Iris pigment epithelial cell (primary cell): ENCODE measurements at regions not wholly inside any gene's neighbourhood (a gene's known extent, or its start where the extent isn't known, plus 50 kb on each side); places are given as distances from the start of the nearest gene placed in this dataset.
A peak's percentile ranks its signal among the peaks of the same experiment; 100 is the strongest.

Experiments used
- DNase-seq: peaks from one replicate; pipeline ENCODE4 v3.0.0-alpha.2; 2011; ENCODE audit warnings: low read depth

GRCh38 chr20:2237059-2237458 is 58.7 kb upstream of the TGM3 start:
- DNase-seq = peak; percentile 83

GRCh38 chr20:2238601-2239000 is 57.2 kb upstream of the TGM3 start:
- no peak for DNase-seq

GRCh38 chr20:2240835-2241234 is 55.0 kb upstream of the TGM3 start:
- no peak for DNase-seq

DNA sequence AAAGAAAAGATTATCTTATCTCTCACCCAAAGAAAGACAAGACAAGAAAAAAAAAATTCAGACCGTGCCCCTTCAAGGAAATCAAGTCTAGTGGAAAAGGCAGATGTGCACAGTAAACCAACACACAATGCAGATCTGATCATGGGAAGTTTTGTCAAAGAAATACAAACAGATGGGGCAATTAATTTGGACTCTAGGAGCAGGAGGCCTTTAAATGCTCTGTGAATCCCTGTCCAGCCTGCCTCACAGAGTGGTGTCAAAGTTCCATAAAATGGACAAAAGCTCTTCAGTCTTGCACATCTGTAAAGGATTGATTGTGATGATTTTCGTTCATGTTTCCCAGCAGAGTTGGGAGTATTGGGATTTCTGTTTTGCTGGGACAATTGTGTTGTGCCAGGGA is 53.1 kb upstream of the TGM3 start:
- no peak for DNase-seq

DNA sequence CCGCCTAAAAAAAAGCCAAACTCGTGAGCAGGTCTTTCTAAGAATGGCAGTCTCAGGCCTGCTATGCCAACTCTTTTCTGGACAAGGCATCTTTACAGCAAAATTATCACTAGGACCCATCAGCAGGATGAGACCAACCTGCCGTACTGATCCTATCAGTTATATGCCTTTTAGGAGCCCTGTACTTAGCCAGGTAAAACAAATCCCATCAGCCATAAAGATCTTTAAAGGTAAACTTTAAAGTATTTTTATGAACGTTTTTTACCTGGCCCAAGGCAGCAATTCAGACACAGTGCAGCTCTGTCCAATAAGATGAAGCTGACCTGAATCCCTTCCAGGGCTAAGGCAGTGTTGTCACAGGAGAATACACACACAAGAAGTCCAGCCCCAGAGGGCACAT is 51.3 kb upstream of the TGM3 start:
- DNase-seq = no peak

GRCh38 chr20:2244993-2245392 is 50.8 kb upstream of the TGM3 start:
- DNase-seq = no peak

GRCh38 chr20:2245637-2246036 is 50.2 kb upstream of the TGM3 start:
- DNase-seq = no peak
